ENCODE measurements at regions not wholly inside any gene's neighbourhood (a gene's known extent, or its start where the extent isn't known, plus 50 kb on each side); places are given as distances from the start of the nearest gene placed in this dataset.

- TF ChIP-seq IKZF2 (IDR thresholded peaks at IDR 0.05) (0 out of 4 replicates have a peak, but pooled peaks of 1 of the 2 experiments have one; percentile 26), TCF3 (IDR thresholded peaks at IDR 0.05; ENCODE audit: borderline replicate concordance, insufficient read depth, low read depth, low read length) (no peak), NKRF (conservative IDR thresholded peaks at IDR 0.05) (no peak), MTA2 (IDR thresholded peaks at IDR 0.05; ENCODE audit: low read depth) (peak; percentile 47; the same call in 1 of the 2 replicates), HDGF (IDR thresholded peaks at IDR 0.05) (0 out of 2 replicates have a peak, but pooled peaks have one; percentile 51), NR2C2 (IDR thresholded peaks at IDR 0.05; ENCODE audit: borderline replicate concordance, control insufficient read depth, insufficient read length, low read depth) (no peak), NBN (IDR thresholded peaks at IDR 0.05) (0 out of 2 replicates have a peak, but pooled peaks have one; percentile 64)
- ChIA-PET SMC1A (ENCODE audit: uncharacterized antibody, unreplicated experiment) (no interaction called here), POLR2A (interaction anchor here (0.6 kb wide), 1 partner anchor 232 kb away, joined by 4 read pairs; no protein-coding TSS in a partner anchor), RAD21 (ENCODE audit: unreplicated experiment) (no interaction called here), CTCF (no interaction called here)
- ATAC-seq (no peak), FAIRE-seq (no peak), DNase-seq (ENCODE audit: low read depth, low spot score) (no peak)
- no peak overlapping the region for H3K4me3 ChIP-seq
- no peaks in the 10 kb centered on the region for H3K9me3 ChIP-seq (replicated peaks; ENCODE audit: control insufficient read depth, insufficient read depth, low read length)
- H4K20me1 ChIP-seq (ENCODE audit: control insufficient read depth, insufficient read depth): no peaks in the 10 kb centered on the region
- H3K79me2 ChIP-seq (ENCODE audit: control insufficient read depth, insufficient read depth, low read length): no peaks in the 10 kb centered on the region
- no peak overlapping the region for H3K4me2 ChIP-seq (ENCODE audit: control insufficient read depth, insufficient read depth)
- H2AFZ ChIP-seq (ENCODE audit: control insufficient read depth, low read depth, low read length): no peak overlapping the region
- intact Hi-C loops (cut with micrococcal nuclease; ENCODE audit: unreplicated experiment) (loop anchor here (5.0 kb wide), 1 partner anchor 145 kb away; no protein-coding TSS in a partner anchor), in situ Hi-C loops (cut with MboI) (no loop called here)
- H3K27ac ChIP-seq (ENCODE audit: control insufficient read depth, insufficient read depth): no peak overlapping the region
- no peak overlapping the region for H3K9ac ChIP-seq (ENCODE audit: control insufficient read depth, insufficient read depth, low read length)
- H3K36me3 ChIP-seq (ENCODE audit: control insufficient read depth in 2 of 2, insufficient read depth in 2 of 2, low read length in 1 of 2): no peaks in the 10 kb centered on the region
- no peaks in the 10 kb centered on the region for H3K27me3 ChIP-seq (replicated peaks in 1 of 2; ENCODE audit: control insufficient read depth in 2 of 2, insufficient read depth in 2 of 2, low read length in 1 of 2)
- no TSS peak for BruUV-seq (replicated peaks)
- H3K4me1 ChIP-seq (ENCODE audit: control insufficient read depth, insufficient read depth, low read length): no peaks in the 10 kb centered on the region
Observed at GRCh38 chr6:91717094-91717493, 1130.2 kb upstream of the MAP3K7 start.

All from GM12878 (cell line).